Peyer's patch (tissue), 4 donors: ENCODE measurements at regions not wholly inside any gene's neighbourhood (a gene's known extent, or its start where the extent isn't known, plus 50 kb on each side); places are given as distances from the start of the nearest gene placed in this dataset.

Experiments used
- POLR2A ChIP-seq, 2 donors: fragments of 450-650 bp; IDR thresholded peaks; one replicate each; pipeline ENCODE4 v1.5.1; 2017; ENCODE audit warnings: antibody characterized with exemption in 2 of 2, mild to moderate bottlenecking in 2 of 2, moderate library complexity in 2 of 2
- TF ChIP-seq, protein P1 (sequence below), 6 experiments: fragments of 450-650 bp in 4 of 6; fragments of 200-600 bp in 2 of 6; sonication (generic) in 1 of 6; IDR thresholded peaks; one replicate each; pipeline ENCODE4 v1.5.1; 2017 to 2019; ENCODE audit warnings: antibody characterized with exemption in 6 of 6, mild to moderate bottlenecking in 3 of 6, moderate library complexity in 1 of 6

DNA sequence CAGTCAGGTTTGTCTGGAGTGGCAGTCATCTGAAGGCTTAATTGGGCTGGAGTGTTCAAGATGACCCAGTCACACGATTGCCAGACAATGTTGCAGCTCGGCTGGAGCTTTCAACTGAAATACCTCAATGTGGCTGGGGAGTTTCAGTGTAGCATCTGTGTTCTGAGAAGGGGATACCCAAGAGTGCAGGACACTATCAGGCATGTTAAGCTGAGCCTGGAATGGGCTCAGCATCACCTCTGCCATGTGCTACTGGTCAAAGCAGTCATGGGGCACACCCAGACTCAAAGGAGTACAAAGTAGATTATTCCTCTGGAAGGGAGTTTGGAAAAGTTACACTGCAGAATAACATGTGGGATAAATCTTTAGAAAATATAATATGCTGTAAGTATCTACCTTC lies 363.9 kb downstream of the KIF16B start:
- TF ChIP-seq, protein P1, sequence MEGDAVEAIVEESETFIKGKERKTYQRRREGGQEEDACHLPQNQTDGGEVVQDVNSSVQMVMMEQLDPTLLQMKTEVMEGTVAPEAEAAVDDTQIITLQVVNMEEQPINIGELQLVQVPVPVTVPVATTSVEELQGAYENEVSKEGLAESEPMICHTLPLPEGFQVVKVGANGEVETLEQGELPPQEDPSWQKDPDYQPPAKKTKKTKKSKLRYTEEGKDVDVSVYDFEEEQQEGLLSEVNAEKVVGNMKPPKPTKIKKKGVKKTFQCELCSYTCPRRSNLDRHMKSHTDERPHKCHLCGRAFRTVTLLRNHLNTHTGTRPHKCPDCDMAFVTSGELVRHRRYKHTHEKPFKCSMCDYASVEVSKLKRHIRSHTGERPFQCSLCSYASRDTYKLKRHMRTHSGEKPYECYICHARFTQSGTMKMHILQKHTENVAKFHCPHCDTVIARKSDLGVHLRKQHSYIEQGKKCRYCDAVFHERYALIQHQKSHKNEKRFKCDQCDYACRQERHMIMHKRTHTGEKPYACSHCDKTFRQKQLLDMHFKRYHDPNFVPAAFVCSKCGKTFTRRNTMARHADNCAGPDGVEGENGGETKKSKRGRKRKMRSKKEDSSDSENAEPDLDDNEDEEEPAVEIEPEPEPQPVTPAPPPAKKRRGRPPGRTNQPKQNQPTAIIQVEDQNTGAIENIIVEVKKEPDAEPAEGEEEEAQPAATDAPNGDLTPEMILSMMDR (IDR thresholded peaks at IDR 0.05), result no peak
- TF ChIP-seq POLR2A (IDR thresholded peaks at IDR 0.05), result no peak
